Fibroblast of lung (primary cell): ENCODE measurements at regions not wholly inside any gene's neighbourhood (a gene's known extent, or its start where the extent isn't known, plus 50 kb on each side); places are given as distances from the start of the nearest gene placed in this dataset.
A peak's percentile ranks its signal among the peaks of the same experiment; 100 is the strongest.
"Not testable (repeated sequence)": the region's sequence is repeated elsewhere in the genome, so short reads cannot be mapped to it uniquely, and the experiment has no call there.

Experiments
- DNase-seq, 2 donors: peaks; one replicate each; pipeline versions ENCODE4 v3.0.0 to v3.0.0-alpha.2; 2010; ENCODE audit warnings: low read depth in 2 of 2
- H2AFZ ChIP-seq: 2 replicates; pipeline ENCODE4 v1.5.1; 2012; ENCODE audit warnings: low read length, control low read depth, inconsistent platforms
- H3K27ac ChIP-seq: 2 replicates; pipeline ENCODE4 v1.5.1; 2011; ENCODE audit warnings: low read length, control low read depth; ENCODE audit not compliant: insufficient read depth
- H3K27me3 ChIP-seq: 2 replicates; pipeline ENCODE4 v1.5.1; 2011; ENCODE audit warnings: mild to moderate bottlenecking, low read length; ENCODE audit not compliant: control insufficient read depth, insufficient read depth
- H3K36me3 ChIP-seq: 2 replicates; pipeline ENCODE4 v1.5.1; 2011; ENCODE audit warnings: low read length; ENCODE audit not compliant: control insufficient read depth, insufficient read depth
- H3K4me1 ChIP-seq: 2 replicates; pipeline ENCODE4 v1.5.1; 2011; ENCODE audit warnings: low read length; ENCODE audit not compliant: control insufficient read depth, insufficient read depth; ENCODE audit errors: extremely low read depth
- H3K4me2 ChIP-seq: 2 replicates; pipeline ENCODE4 v1.5.1; 2011; ENCODE audit warnings: low read length, control low read depth; ENCODE audit not compliant: insufficient read depth; ENCODE audit errors: extremely low read depth
- H3K4me3 ChIP-seq, 4 experiments: fragments of 200-600 bp in 1 of 4; sonication (generic) in 1 of 4; replicated peaks in 1 of 4; 2 replicates each; pipeline ENCODE4 v1.5.1; 2011 to 2016; ENCODE audit warnings: low read length in 4 of 4, low read depth in 3 of 4, mild to moderate bottlenecking in 3 of 4, control low read depth in 2 of 4, inconsistent platforms in 1 of 4, mixed read lengths in 1 of 4; ENCODE audit not compliant: insufficient read depth in 1 of 4; ENCODE audit errors: control extremely low read depth in 1 of 4
- H3K79me2 ChIP-seq: 2 replicates; pipeline ENCODE4 v1.5.1; 2012; ENCODE audit warnings: mild to moderate bottlenecking, low read length, inconsistent platforms; ENCODE audit not compliant: control insufficient read depth, insufficient read depth
- H3K9ac ChIP-seq: 2 replicates; pipeline ENCODE4 v1.5.1; 2011; ENCODE audit warnings: mild to moderate bottlenecking, low read length, control low read depth; ENCODE audit not compliant: insufficient read depth
- H3K9me3 ChIP-seq: 2 replicates; pipeline ENCODE4 v1.5.1; 2012; ENCODE audit warnings: low read depth, low read length; ENCODE audit not compliant: control insufficient read depth, insufficient read depth
- H4K20me1 ChIP-seq: 2 replicates; pipeline ENCODE4 v1.5.1; 2011; ENCODE audit warnings: low read length; ENCODE audit not compliant: control insufficient read depth, insufficient read depth; ENCODE audit errors: extremely low read depth
- TF ChIP-seq, protein P1 (sequence below), 2 donors: IDR thresholded peaks in 1 of 2; conservative IDR thresholded peaks in 1 of 2; 1 replicate in 1 of 2; 2 replicates in 1 of 2; pipeline ENCODE4 v1.5.1; 2011 to 2012; ENCODE audit warnings: low read length in 2 of 2, control low read depth in 1 of 2, inconsistent platforms in 1 of 2, low read depth in 1 of 2, mild to moderate bottlenecking in 1 of 2

DNA sequence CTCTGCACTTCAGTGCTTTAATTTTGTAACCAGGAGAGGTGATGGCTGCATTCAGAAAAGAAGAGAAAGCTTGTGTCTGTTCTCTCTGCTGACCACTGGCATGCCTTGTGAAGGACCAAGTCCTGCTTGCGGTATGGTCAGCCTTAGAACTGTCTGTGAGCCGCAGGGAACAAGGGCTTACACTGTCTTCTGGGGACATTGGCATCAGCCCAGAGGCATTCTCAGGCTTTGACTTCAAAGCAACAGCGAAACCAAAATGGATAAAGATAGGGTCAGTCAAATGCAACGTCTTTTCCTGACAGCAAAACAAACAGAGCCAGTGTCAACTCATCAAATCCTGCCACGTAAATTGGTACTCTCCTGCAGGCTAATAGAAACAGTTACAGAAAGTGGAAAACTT, 179.6 kb downstream of the ATP6V0E2 start:
- not testable (repeated sequence) for H2AFZ ChIP-seq, H3K79me2 ChIP-seq, H3K9ac ChIP-seq, H3K36me3 ChIP-seq, H3K9me3 ChIP-seq, H4K20me1 ChIP-seq, H3K27ac ChIP-seq, DNase-seq, H3K4me2 ChIP-seq, H3K4me3 ChIP-seq, H3K27me3 ChIP-seq, H3K4me1 ChIP-seq

- not testable (repeated sequence) for H3K27ac ChIP-seq, H3K9me3 ChIP-seq, H3K27me3 ChIP-seq, DNase-seq, H3K4me2 ChIP-seq, H4K20me1 ChIP-seq, H3K36me3 ChIP-seq, H3K9ac ChIP-seq, H3K79me2 ChIP-seq, H3K4me3 ChIP-seq, H2AFZ ChIP-seq, H3K4me1 ChIP-seq
Measured at GRCh38 chr7:150054242-150054641, 180.5 kb downstream of the ATP6V0E2 start.

DNA sequence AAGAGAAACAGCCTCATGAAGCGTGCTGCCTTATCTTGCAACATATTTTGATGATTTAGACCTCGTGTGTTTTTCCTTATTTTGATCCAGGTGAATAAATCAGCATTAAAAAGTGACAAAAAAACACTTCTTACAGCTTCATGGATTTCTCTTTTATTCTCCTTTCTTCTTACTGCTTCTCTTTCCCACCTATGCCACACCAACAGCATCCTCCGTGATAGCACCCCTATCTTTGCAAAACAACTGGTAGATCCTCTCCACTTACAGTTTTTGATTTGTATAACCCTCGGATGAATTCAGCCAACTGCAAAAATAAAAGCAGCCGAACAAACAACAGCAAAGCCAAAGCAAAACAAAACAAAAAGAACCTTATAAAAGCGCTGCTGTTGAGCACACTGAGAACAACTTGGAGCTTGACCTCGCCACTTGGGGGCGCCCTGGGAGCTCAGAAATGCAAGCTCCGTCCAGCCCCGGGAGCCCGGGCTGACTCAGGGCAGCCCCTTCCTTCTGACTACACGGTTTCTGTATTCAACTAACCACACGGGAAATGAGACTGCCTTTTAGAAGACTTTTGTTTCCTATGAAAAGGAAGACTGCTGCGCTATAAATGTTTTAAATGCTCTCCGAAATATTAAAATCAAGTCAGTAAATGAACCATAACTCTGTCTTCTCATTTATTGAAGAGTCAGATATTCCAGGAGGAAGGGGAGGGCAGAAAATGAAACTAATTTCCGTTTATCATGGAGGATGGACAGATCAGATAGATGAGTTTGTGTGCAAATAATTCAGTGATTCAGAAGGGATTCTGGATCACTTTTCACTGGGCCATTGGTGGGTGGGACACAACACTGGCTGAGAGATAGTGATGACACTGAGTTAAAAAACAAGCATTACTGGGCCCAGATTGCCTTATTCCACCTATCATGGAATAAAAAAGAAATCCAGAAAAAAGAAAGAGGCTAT, 186.8 kb downstream of the ATP6V0E2 start:
- not testable (repeated sequence) for H3K4me1 ChIP-seq, H3K79me2 ChIP-seq, H3K4me3 ChIP-seq, H3K4me2 ChIP-seq, H2AFZ ChIP-seq, H3K36me3 ChIP-seq, DNase-seq, H3K27me3 ChIP-seq, H4K20me1 ChIP-seq, H3K27ac ChIP-seq, H3K9me3 ChIP-seq, H3K9ac ChIP-seq
- TF ChIP-seq, protein P1, sequence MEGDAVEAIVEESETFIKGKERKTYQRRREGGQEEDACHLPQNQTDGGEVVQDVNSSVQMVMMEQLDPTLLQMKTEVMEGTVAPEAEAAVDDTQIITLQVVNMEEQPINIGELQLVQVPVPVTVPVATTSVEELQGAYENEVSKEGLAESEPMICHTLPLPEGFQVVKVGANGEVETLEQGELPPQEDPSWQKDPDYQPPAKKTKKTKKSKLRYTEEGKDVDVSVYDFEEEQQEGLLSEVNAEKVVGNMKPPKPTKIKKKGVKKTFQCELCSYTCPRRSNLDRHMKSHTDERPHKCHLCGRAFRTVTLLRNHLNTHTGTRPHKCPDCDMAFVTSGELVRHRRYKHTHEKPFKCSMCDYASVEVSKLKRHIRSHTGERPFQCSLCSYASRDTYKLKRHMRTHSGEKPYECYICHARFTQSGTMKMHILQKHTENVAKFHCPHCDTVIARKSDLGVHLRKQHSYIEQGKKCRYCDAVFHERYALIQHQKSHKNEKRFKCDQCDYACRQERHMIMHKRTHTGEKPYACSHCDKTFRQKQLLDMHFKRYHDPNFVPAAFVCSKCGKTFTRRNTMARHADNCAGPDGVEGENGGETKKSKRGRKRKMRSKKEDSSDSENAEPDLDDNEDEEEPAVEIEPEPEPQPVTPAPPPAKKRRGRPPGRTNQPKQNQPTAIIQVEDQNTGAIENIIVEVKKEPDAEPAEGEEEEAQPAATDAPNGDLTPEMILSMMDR (conservative IDR thresholded peaks at IDR 0.05 in 1 of 2, IDR thresholded peaks at IDR 0.05 in 1 of 2; ENCODE audit: low read depth in 1 of 2, low read length in 2 of 2), result peak in 1 of 2 donors; percentile 15

- H3K9me3 ChIP-seq, H3K9ac ChIP-seq, H3K27me3 ChIP-seq, H3K4me2 ChIP-seq, H3K27ac ChIP-seq, H3K4me1 ChIP-seq, H4K20me1 ChIP-seq, H3K36me3 ChIP-seq, H3K79me2 ChIP-seq, H3K4me3 ChIP-seq, DNase-seq, H2AFZ ChIP-seq: not testable (repeated sequence)
Measured at GRCh38 chr7:150063195-150063594, 189.4 kb downstream of the ATP6V0E2 start.

- not testable (repeated sequence) for H3K79me2 ChIP-seq, H3K36me3 ChIP-seq, H3K4me2 ChIP-seq, H2AFZ ChIP-seq, H3K9me3 ChIP-seq, H3K4me3 ChIP-seq, H3K27me3 ChIP-seq, H3K9ac ChIP-seq, DNase-seq, H4K20me1 ChIP-seq, H3K4me1 ChIP-seq, H3K27ac ChIP-seq
Measured at GRCh38 chr7:150069555-150070313, 196.0 kb downstream of the ATP6V0E2 start.

- H3K9me3 ChIP-seq, H3K4me2 ChIP-seq, H3K27ac ChIP-seq, H2AFZ ChIP-seq, H3K36me3 ChIP-seq, H3K9ac ChIP-seq, H3K79me2 ChIP-seq, H3K4me1 ChIP-seq, H4K20me1 ChIP-seq, H3K4me3 ChIP-seq, H3K27me3 ChIP-seq, DNase-seq: not testable (repeated sequence)
Measured at GRCh38 chr7:150077543-150077942, 203.8 kb downstream of the ATP6V0E2 start.
